MM.1S (cell line): ENCODE measurements at regions not wholly inside any gene's neighbourhood (a gene's known extent, or its start where the extent isn't known, plus 50 kb on each side); places are given as distances from the start of the nearest gene placed in this dataset.

Experiments
- CTCF ChIP-seq: fragments of 300-600 bp; sonication (generic); IDR thresholded peaks from 2 replicates; pipeline ENCODE4 v1.5.1; 2016; ENCODE audit warnings: antibody characterized with exemption, low read length, mixed read lengths
- EZH2phosphoT487 ChIP-seq: fragments of 300-600 bp; sonication (generic); IDR thresholded peaks from 2 replicates; pipeline ENCODE4 v1.6.1; 2018; ENCODE audit warnings: antibody characterized with exemption, low read length

- TF ChIP-seq CTCF = no peak
- TF ChIP-seq EZH2phosphoT487 = no peak
Observed at GRCh38 chr3:182697345-182697919, 95.9 kb upstream of the ATP11B start.
